Astrocyte (in vitro differentiated cells and primary cell): ENCODE measurements at regions not wholly inside any gene's neighbourhood (a gene's known extent, or its start where the extent isn't known, plus 50 kb on each side); places are given as distances from the start of the nearest gene placed in this dataset.

ENCODE experiments used
- EZH2 ChIP-seq: IDR thresholded peaks from 2 replicates; pipeline ENCODE4 v1.6.1; 2012; ENCODE audit warnings: mild to moderate bottlenecking, low read length, inconsistent platforms; ENCODE audit not compliant: insufficient read depth
- TF ChIP-seq, protein P1 (sequence below): IDR thresholded peaks from 2 replicates; pipeline ENCODE4 v1.5.1; 2011; ENCODE audit warnings: low read depth, mild to moderate bottlenecking, inconsistent platforms, low read length, moderate library complexity; ENCODE audit not compliant: insufficient read depth

DNA sequence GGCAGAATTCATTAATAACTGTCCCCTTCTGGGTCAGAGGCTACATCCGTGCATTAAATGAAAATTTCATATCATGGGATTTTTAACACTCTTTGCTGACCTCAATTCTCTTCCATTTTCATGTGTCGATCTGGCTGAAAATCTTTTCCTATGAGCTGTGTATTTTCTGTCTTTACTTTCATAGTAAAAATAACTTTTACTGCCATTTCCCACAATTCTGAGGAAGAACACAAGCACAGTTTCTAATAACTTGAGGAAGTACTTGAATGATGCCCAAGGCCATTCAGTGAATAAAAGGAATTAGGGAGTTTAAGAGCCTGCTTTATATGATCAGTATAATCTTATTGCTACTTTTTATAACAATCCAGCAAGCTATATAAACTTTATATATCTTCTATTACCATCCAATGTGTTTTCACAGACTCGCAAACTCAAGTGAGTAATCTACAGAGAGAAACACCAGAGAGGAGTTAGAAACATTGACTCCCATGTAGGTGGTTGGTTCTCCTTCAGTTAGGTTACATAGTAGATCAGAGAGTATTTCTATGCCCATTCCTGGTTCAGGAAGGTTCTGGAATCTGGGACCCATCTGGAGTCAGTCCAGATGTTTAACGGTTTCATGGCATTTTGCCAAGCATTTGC, 340.0 kb downstream of the FBXO15 start:
- TF ChIP-seq, protein P1, sequence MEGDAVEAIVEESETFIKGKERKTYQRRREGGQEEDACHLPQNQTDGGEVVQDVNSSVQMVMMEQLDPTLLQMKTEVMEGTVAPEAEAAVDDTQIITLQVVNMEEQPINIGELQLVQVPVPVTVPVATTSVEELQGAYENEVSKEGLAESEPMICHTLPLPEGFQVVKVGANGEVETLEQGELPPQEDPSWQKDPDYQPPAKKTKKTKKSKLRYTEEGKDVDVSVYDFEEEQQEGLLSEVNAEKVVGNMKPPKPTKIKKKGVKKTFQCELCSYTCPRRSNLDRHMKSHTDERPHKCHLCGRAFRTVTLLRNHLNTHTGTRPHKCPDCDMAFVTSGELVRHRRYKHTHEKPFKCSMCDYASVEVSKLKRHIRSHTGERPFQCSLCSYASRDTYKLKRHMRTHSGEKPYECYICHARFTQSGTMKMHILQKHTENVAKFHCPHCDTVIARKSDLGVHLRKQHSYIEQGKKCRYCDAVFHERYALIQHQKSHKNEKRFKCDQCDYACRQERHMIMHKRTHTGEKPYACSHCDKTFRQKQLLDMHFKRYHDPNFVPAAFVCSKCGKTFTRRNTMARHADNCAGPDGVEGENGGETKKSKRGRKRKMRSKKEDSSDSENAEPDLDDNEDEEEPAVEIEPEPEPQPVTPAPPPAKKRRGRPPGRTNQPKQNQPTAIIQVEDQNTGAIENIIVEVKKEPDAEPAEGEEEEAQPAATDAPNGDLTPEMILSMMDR = no peak
- no peak for TF ChIP-seq EZH2
